GM12865 (cell line): ENCODE measurements at regions not wholly inside any gene's neighbourhood (a gene's known extent, or its start where the extent isn't known, plus 50 kb on each side); places are given as distances from the start of the nearest gene placed in this dataset.

Experiments used
- DNase-seq: peaks from one replicate; pipeline ENCODE4 v3.0.0; 2010; ENCODE audit warnings: low read depth
- H3K4me3 ChIP-seq: 2 replicates; pipeline ENCODE4 v1.5.1; 2011; ENCODE audit warnings: mild to moderate bottlenecking, low read depth, low read length, control low read depth
- TF ChIP-seq, protein P1 (sequence below): IDR thresholded peaks from 2 replicates; pipeline ENCODE4 v1.5.1; 2011; ENCODE audit warnings: low read length, control low read depth, low read depth, inconsistent platforms; ENCODE audit not compliant: insufficient read depth; ENCODE audit errors: missing control alignments

DNA sequence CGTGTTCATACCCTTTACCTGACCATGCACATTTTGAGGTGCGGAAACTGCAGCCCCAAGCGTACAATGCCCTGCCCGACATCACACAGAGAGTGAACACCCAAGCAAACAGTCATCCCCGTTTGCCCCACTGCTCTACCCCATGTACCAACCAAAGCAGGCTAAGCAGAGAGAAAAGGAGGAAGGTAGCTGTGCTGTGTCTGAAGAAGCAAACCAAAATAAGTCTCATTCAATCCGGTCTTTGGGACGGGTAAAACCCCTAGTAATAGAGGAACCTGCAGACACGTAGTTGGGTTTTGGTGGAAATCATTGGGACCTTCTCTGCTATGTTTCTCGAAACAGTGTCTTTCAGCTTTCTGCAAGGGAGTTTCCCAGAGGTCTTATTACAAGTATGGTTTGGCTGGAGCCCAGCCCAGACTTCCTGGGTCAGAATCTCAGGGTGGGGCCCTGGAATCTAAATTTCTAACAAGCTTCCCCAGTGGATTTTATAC lies 164.6 kb upstream of the HES1 start:
- DNase-seq, result peak; percentile 52
- no peak overlapping the region for H3K4me3 ChIP-seq
- TF ChIP-seq, protein P1, sequence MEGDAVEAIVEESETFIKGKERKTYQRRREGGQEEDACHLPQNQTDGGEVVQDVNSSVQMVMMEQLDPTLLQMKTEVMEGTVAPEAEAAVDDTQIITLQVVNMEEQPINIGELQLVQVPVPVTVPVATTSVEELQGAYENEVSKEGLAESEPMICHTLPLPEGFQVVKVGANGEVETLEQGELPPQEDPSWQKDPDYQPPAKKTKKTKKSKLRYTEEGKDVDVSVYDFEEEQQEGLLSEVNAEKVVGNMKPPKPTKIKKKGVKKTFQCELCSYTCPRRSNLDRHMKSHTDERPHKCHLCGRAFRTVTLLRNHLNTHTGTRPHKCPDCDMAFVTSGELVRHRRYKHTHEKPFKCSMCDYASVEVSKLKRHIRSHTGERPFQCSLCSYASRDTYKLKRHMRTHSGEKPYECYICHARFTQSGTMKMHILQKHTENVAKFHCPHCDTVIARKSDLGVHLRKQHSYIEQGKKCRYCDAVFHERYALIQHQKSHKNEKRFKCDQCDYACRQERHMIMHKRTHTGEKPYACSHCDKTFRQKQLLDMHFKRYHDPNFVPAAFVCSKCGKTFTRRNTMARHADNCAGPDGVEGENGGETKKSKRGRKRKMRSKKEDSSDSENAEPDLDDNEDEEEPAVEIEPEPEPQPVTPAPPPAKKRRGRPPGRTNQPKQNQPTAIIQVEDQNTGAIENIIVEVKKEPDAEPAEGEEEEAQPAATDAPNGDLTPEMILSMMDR, result no peak

DNA sequence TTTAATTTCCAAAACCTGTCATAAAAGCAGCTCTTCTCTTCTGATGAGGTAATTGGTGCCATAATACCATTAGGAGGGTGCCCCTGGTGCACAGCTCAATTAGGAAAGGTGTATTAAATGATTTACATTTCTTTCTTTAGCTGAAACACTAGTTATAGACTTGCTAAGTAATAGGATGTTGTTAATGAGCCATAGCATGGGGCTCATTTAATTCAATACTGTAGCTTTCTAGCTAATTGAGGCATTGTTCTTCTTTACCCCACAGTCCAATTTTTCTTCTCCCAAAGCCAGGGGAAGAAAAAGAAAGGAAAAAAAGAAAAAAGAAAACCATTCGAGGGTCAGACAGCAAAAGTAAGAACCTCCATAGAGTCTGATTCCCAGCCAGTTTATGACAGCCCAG lies 164.0 kb upstream of the HES1 start:
- DNase-seq, result no peak
- TF ChIP-seq, protein P1, result no peak
- no peak overlapping the region for H3K4me3 ChIP-seq

DNA sequence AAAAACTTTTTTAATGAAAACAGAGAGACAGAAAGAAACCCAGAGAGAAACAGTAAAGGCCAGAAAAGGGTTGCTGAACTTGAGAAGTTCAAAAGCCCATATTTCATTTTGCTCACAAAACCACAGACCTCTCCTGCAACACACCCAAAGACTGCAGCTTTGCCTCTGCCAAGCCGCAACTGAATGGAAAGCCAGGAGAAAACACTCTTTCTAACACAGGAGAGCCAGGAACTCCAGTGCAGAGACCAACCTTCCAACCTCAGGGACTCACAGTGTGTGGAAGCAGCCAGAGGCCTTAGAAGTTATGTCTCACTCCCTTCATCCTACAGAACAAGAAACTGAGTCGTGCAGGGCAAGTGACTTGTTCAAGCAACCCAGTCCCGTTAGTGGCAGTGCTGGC lies 163.1 kb upstream of the HES1 start:
- H3K4me3 ChIP-seq, result no peak overlapping the region
- TF ChIP-seq, protein P1, result no peak
- DNase-seq, result no peak

DNA sequence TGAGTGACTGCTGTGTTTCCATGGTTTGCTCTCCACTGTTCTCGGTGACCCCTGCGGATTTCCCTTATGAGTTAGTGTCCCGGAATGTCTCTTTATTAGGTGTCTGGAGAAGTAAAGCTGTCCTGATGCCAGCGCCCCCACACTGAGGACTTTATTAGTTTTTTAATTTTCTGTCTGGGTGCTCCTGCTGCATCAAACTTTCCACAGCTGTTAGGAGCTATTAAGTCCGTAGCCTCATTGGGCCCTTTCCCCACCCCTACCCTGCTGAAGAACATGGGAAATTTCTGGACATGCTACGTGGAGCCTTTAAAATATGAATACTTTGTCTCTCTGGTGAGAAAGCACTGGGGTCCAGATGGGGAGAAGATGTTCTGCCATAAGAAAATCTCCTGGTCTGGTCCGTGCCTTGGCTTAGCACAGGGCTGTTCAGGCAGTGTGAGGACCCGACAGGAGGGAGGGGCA lies 161.7 kb upstream of the HES1 start:
- H3K4me3 ChIP-seq, result no peak overlapping the region
- TF ChIP-seq, protein P1, result no peak
- DNase-seq, result no peak

DNA sequence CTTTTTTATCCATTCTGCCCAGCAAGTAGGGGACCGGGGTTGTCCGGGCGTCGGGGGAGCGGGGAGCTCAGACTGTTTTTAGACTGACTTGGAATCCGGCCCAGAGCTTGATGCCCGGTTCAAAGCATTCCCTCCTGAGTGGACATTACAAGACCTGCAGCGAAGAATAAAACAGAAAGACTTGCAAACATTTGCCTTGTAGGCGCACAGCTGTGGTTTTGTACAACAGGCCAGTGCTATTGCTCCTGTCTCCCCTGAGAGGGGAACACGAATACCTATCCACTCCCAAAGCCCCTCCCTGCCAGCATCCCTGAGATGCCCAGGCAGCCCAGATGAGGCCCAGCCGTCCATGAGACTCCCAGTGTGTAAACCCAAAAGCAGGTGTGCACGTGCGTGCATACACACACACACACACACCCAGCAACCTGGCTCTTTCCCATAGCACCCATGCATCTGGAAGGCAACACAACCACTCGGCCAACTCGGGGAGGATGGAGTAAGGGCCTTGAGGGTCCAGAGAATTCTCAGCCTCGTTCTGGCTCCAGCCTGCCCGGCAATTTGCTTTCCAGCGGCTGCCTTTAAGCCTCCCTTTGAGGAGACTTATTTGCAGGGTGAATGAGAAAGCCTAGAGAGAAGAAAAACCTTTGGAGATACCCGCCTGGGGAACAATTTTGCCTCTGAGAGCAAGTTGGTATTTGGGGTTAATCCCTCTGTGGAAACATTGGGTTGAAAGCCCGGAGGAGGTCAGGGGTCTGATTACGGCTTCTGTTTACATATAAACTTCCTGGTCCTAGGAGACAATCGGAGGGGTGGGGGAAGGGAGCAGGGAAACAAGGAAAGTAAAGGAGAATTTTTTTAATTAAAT lies 161.0 kb upstream of the HES1 start:
- no peak for DNase-seq
- H3K4me3 ChIP-seq, result no peak overlapping the region
- TF ChIP-seq, protein P1, result no peak

DNA sequence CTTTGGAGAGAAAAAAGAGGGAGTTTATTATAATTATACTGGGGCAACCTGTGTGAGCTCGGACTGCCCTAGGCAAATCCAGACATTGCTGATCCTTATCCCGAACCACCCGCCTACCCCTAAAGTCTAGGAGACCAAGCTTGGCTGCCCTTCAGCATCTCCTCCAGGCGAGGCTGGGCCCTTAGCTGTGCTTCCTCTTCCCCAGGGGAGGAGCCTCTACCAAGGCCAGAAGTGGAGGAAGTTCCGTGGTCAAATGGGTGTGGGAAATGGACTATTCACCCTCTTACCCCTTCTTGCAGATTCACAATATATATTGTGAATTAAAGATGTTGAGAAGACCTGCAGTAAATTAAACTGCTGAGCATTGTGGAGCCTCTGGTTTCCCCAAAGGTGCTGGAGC lies 158.3 kb upstream of the HES1 start:
- H3K4me3 ChIP-seq, result no peak overlapping the region
- DNase-seq, result no peak
- TF ChIP-seq, protein P1, result no peak
